D721Med (cell line): ENCODE measurements at regions not wholly inside any gene's neighbourhood (a gene's known extent, or its start where the extent isn't known, plus 50 kb on each side); places are given as distances from the start of the nearest gene placed in this dataset.

Experiments used
- DNase-seq: peaks from one replicate; pipeline ENCODE4 v3.0.0; 2011; ENCODE audit warnings: low spot score; ENCODE audit not compliant: insufficient read length
- FAIRE-seq: peaks from 2 replicates; lab custom pipeline; 2011; peaks lifted over from hg19 to GRCh38; lab: Jason Lieb, UNC
- CTCF ChIP-seq: IDR thresholded peaks from 2 replicates; pipeline ENCODE4 v1.5.1; 2012; ENCODE audit warnings: mild to moderate bottlenecking, control low read depth; ENCODE audit not compliant: insufficient read depth; ENCODE audit errors: missing control alignments

GRCh38 chr2:53173698-53174455 lies 593.7 kb upstream of the CHAC2 start:
- no peak for TF ChIP-seq CTCF
- DNase-seq (no peak), FAIRE-seq (no peak)

- FAIRE-seq: no peak
- DNase-seq: no peak
- TF ChIP-seq CTCF: no peak
These were observed 594.5 kb upstream of the CHAC2 start for GRCh38 chr2:53173091-53173490.

- FAIRE-seq (no peak), DNase-seq (no peak)
- no peak for TF ChIP-seq CTCF
These were observed 597.1 kb upstream of the CHAC2 start for GRCh38 chr2:53170466-53170865.

- no peak for TF ChIP-seq CTCF
- DNase-seq: no peak
- FAIRE-seq: no peak
These were observed 600.4 kb upstream of the CHAC2 start for GRCh38 chr2:53167227-53167626.

GRCh38 chr2:53150146-53150545 lies 617.5 kb upstream of the CHAC2 start:
- no peak for FAIRE-seq
- no peak for TF ChIP-seq CTCF
- DNase-seq: no peak

- FAIRE-seq: no peak
- no peak for TF ChIP-seq CTCF
- no peak for DNase-seq
These were observed 619.4 kb upstream of the CHAC2 start for GRCh38 chr2:53148221-53148620.

- DNase-seq (no peak), FAIRE-seq (no peak)
- no peak for TF ChIP-seq CTCF
These were observed 636.2 kb upstream of the CHAC2 start for GRCh38 chr2:53131416-53131815.
